Activated CD4-positive, alpha-beta T cell treated with anti-CD3 and anti-CD28 coated beads for 36 hours (primary cell): ENCODE measurements at regions not wholly inside any gene's neighbourhood (a gene's known extent, or its start where the extent isn't known, plus 50 kb on each side); places are given as distances from the start of the nearest gene placed in this dataset.
"Not testable (repeated sequence)": the region's sequence is repeated elsewhere in the genome, so short reads cannot be mapped to it uniquely, and the experiment has no call there.

Experiments used
- ATAC-seq: fragments of 200-7000 bp; cut with Tn5 transposase; one replicate; pipeline ENCODE4 v1.10.0; 2021; ENCODE audit warnings: mild to moderate bottlenecking, moderate library complexity
- CTCF ChIA-PET: fragments of 350-600 bp; sonication (Branson Sonifier 250); formaldehyde crosslinking; loops from one replicate; lab custom pipeline; 2021; ENCODE audit warnings: antibody characterized with exemption; lab: Charles Lee
- POLR2A ChIA-PET: fragments of 350-600 bp; sonication (Branson Sonifier 250); formaldehyde crosslinking; loops from one replicate; lab custom pipeline; 2021; ENCODE audit warnings: antibody characterized with exemption, inconsistent platforms; lab: Charles Lee
- DNase-seq: peaks from one replicate; pipeline ENCODE4 v3.0.0-alpha.2; 2020
- H3K27ac Mint-ChIP-seq: one replicate; pipeline ENCODE4 v1.8.0; 2021; ENCODE audit warnings: mixed read lengths
- H3K27me3 Mint-ChIP-seq: one replicate; pipeline ENCODE4 v1.8.0; 2021; ENCODE audit warnings: mixed read lengths
- H3K36me3 Mint-ChIP-seq: one replicate; pipeline ENCODE4 v1.8.0; 2021; ENCODE audit warnings: low read depth, mixed read lengths
- H3K4me1 Mint-ChIP-seq: one replicate; pipeline ENCODE4 v1.8.0; 2021; ENCODE audit warnings: mixed read lengths
- H3K4me3 Mint-ChIP-seq: one replicate; pipeline ENCODE4 v1.8.0; 2021; ENCODE audit warnings: mild to moderate bottlenecking, moderate library complexity, mixed read lengths
- H3K9me3 Mint-ChIP-seq: one replicate; pipeline ENCODE4 v1.8.0; 2021; ENCODE audit warnings: low read depth, mixed read lengths
- intact Hi-C, 2 experiments: fragments of 100-400 bp; cut with DNase I in 1 of 2; cut with micrococcal nuclease in 1 of 2; formaldehyde crosslinking; loops; one replicate each; pipeline versions ENCODE4 v1.14.2 to v1.15.1; 2022 to 2024; cut with DNase I, micrococcal nuclease

- H3K27me3 Mint-ChIP-seq, POLR2A ChIA-PET, ATAC-seq, intact Hi-C loops, H3K4me1 Mint-ChIP-seq, CTCF ChIA-PET, H3K4me3 Mint-ChIP-seq, H3K27ac Mint-ChIP-seq, DNase-seq, H3K36me3 Mint-ChIP-seq: not testable (repeated sequence)
- H3K9me3 Mint-ChIP-seq: peaks cover 16% of the 10 kb centered on the region
These were observed 59.5 kb upstream of the MAP10 start for GRCh38 chr1:232745698-232746097.

GRCh38 chr1:232748910-232749368 is 56.3 kb upstream of the MAP10 start:
- ATAC-seq: no peak
- intact Hi-C loops: no loop called here
- peaks cover 4% of the 10 kb centered on the region for H3K36me3 Mint-ChIP-seq

GRCh38 chr1:232751393-232752140 is 53.6 kb upstream of the MAP10 start:
- Mint-ChIP-seq H3K27me3 (no peaks in the 10 kb centered on the region), H3K27ac (no peak overlapping the region), H3K36me3 (peaks cover 4% of the 10 kb centered on the region), H3K9me3 (peaks cover 16% of the 10 kb centered on the region), H3K4me1 (peaks cover 6% of the 10 kb centered on the region), H3K4me3 (no peak overlapping the region)
- ATAC-seq (no peak), DNase-seq (no peak)
- intact Hi-C loops: no loop called here
- ChIA-PET CTCF (no interaction called here), POLR2A (no interaction called here)

More at GRCh38 chr1:232748910-232749368, 56.3 kb upstream of the MAP10 start:
- Mint-ChIP-seq H3K4me1 (peaks cover 6% of the 10 kb centered on the region), H3K9me3 (peaks cover 16% of the 10 kb centered on the region), H3K27ac (no peak overlapping the region), H3K4me3 (no peak overlapping the region), H3K27me3 (no peaks in the 10 kb centered on the region)
- ChIA-PET CTCF (no interaction called here), POLR2A (no interaction called here)
- DNase-seq: no peak

- Mint-ChIP-seq H3K36me3 (peaks cover 4% of the 10 kb centered on the region), H3K9me3 (peaks cover 16% of the 10 kb centered on the region), H3K27ac (no peak overlapping the region), H3K4me1 (peaks cover 6% of the 10 kb centered on the region), H3K27me3 (no peaks in the 10 kb centered on the region), H3K4me3 (no peak overlapping the region)
- ChIA-PET POLR2A (no interaction called here), CTCF (no interaction called here)
- ATAC-seq: no peak
- DNase-seq: no peak
- intact Hi-C loops: no loop called here
These were observed 52.9 kb upstream of the MAP10 start for GRCh38 chr1:232752365-232752764.

- H3K36me3 Mint-ChIP-seq: no peaks in the 10 kb centered on the region
- H3K4me1 Mint-ChIP-seq: peaks cover 6% of the 10 kb centered on the region
- H3K9me3 Mint-ChIP-seq: peaks cover under 1% of the 10 kb centered on the region
- no peaks in the 10 kb centered on the region for H3K27me3 Mint-ChIP-seq
- H3K4me3 Mint-ChIP-seq: no peak overlapping the region
- ChIA-PET POLR2A (no interaction called here), CTCF (interaction anchor here (0.6 kb wide), 1 partner anchor 679 kb away, joined by 3 read pairs; no protein-coding TSS in a partner anchor)
- intact Hi-C loops: no loop called here
- DNase-seq (no peak), ATAC-seq (no peak)
- no peak overlapping the region for H3K27ac Mint-ChIP-seq
These were observed 50.3 kb upstream of the MAP10 start for GRCh38 chr1:232754930-232755329.
